ENCODE measurements at regions not wholly inside any gene's neighbourhood (a gene's known extent, or its start where the extent isn't known, plus 50 kb on each side); places are given as distances from the start of the nearest gene placed in this dataset.

- Mint-ChIP-seq H3K36me3 (no peaks in the 10 kb centered on the region), H3K4me3 (no peak overlapping the region), H3K27ac (no peak overlapping the region), H3K4me1 (no peaks in the 10 kb centered on the region), H3K27me3 (peaks cover 0 to 3% of the 10 kb centered on the region in 2 donors), H3K9me3 (peaks cover 0 to 4% (median 0%) of the 10 kb centered on the region in 8 donors)
- no peaks in the 10 kb centered on the region for H3K36me3 ChIP-seq (ENCODE audit: insufficient read depth, low read length)
- no peak for DNase-seq
- no peaks in the 10 kb centered on the region for H3K9me3 ChIP-seq (ENCODE audit: control insufficient read depth in 1 of 2, low read length in 2 of 2)
- POLR2A ChIA-PET (ENCODE audit: partially characterized antibody): no interaction called here
- intact Hi-C loops (cut with micrococcal nuclease): no loop called here
- CTCF ChIA-PET (ENCODE audit: partially characterized antibody): no interaction called here
- no peaks in the 10 kb centered on the region for H3K27me3 ChIP-seq (ENCODE audit: insufficient read depth, low read length)
- H3K27ac ChIP-seq (ENCODE audit: low read depth, low read length): no peak overlapping the region
- no peaks in the 10 kb centered on the region for H3K4me1 ChIP-seq (ENCODE audit: insufficient read depth, low read length)
- no peak overlapping the region for H3K4me3 ChIP-seq (ENCODE audit: low read length in 2 of 2)
Measured at GRCh38 chr9:27847818-27848217, 274.5 kb upstream of the C9orf72 start.

DNA sequence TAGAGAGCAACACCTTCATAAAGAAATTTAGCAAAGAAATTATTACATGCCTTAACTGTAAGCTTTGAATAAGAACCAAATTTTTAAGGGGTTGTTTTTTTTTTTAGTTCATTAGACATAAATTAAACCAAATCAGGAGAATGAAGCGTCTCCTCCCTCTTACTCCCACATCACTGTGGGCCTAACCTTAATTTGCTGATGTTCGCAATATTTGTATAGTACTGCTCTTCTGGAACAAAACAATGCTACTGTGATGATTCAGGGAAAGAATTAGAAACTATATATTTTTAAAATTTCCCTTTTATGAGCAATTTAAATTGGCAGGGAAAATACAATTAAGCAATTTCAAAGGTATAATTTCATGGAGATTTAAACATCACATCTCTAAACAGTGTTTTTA, 275.0 kb upstream of the C9orf72 start:
- intact Hi-C loops (cut with micrococcal nuclease): no loop called here
- Histone ChIP-seq H3K9me3 (ENCODE audit: control insufficient read depth in 1 of 2, low read length in 2 of 2) (no peaks in the 10 kb centered on the region), H3K27me3 (ENCODE audit: insufficient read depth, low read length) (no peaks in the 10 kb centered on the region), H3K27ac (ENCODE audit: low read depth, low read length) (no peak overlapping the region), H3K4me1 (ENCODE audit: insufficient read depth, low read length) (no peaks in the 10 kb centered on the region), H3K36me3 (ENCODE audit: insufficient read depth, low read length) (no peaks in the 10 kb centered on the region), H3K4me3 (ENCODE audit: low read length in 2 of 2) (no peak overlapping the region)
- DNase-seq: no peak
- Mint-ChIP-seq H3K4me1 (no peaks in the 10 kb centered on the region), H3K27ac (no peak overlapping the region), H3K9me3 (peaks cover 0 to 4% (median 0%) of the 10 kb centered on the region in 8 donors), H3K27me3 (peaks cover 0 to 3% of the 10 kb centered on the region in 2 donors), H3K4me3 (no peak overlapping the region), H3K36me3 (no peaks in the 10 kb centered on the region)
- ChIA-PET CTCF (ENCODE audit: partially characterized antibody) (no interaction called here), POLR2A (ENCODE audit: partially characterized antibody) (no interaction called here)

DNA sequence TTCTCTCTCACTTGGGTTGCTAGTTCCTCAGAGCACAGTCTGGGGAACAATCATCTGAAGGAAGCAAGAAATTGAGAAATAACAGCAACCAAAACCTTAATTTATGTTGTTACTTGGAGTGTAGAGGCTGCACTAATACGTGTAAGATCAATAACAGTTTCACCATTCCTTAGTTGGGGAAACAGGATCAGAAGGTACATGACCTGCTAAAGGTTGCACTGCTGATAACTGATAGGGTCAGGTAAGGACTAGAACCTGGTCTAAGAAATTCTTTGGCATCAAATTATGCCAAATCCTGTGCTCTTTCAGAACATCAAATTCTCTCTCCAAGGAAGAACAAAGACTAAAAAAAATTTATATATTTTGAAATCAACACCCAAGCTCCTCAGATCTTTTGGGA, 278.6 kb upstream of the C9orf72 start:
- H3K36me3 Mint-ChIP-seq: no peaks in the 10 kb centered on the region
- CTCF ChIA-PET (ENCODE audit: partially characterized antibody): no interaction called here

DNA sequence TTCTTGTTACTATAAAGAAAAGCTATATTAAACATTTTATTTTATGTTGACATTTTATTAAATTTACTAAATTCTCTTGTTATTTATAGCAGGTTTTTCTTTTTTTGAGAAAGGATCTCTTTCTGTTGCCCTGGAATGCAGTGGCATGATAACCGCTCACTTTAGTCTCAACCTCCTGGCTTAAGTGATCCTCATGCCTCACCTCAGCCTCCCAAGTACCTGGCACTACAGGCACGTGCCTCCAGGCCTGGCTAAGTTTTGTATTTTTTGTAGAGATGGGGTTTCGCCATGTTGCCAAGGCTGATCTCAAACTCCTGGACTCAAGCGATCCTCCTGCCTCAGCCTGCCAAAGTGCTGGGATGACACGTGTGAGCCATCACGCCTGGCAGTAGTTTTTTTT, 280.2 kb upstream of the C9orf72 start:
- Histone ChIP-seq H3K27ac (ENCODE audit: low read depth, low read length) (no peak overlapping the region), H3K4me1 (ENCODE audit: insufficient read depth, low read length) (no peaks in the 10 kb centered on the region), H3K36me3 (ENCODE audit: insufficient read depth, low read length) (no peaks in the 10 kb centered on the region), H3K9me3 (ENCODE audit: control insufficient read depth in 1 of 2, low read length in 2 of 2) (no peaks in the 10 kb centered on the region), H3K4me3 (ENCODE audit: low read length in 2 of 2) (no peak overlapping the region), H3K27me3 (ENCODE audit: insufficient read depth, low read length) (no peaks in the 10 kb centered on the region)
- CTCF ChIA-PET (ENCODE audit: partially characterized antibody): no interaction called here
- peaks cover 3% of the 10 kb centered on the region in 2 donors for H3K27me3 Mint-ChIP-seq
- no peaks in the 10 kb centered on the region for H3K4me1 Mint-ChIP-seq
- no peaks in the 10 kb centered on the region for H3K36me3 Mint-ChIP-seq
- H3K9me3 Mint-ChIP-seq: peaks cover 0 to 5% (median 1%) of the 10 kb centered on the region in 8 donors
- no peak overlapping the region for H3K27ac Mint-ChIP-seq
- POLR2A ChIA-PET (ENCODE audit: partially characterized antibody): no interaction called here
- H3K4me3 Mint-ChIP-seq: no peak overlapping the region
- intact Hi-C loops (cut with micrococcal nuclease): no loop called here
- no peak for DNase-seq

More for the DNA sequence above, 278.6 kb upstream of the C9orf72 start:
- Mint-ChIP-seq H3K4me1 (no peaks in the 10 kb centered on the region), H3K9me3 (peaks cover 0 to 4% (median 0%) of the 10 kb centered on the region in 8 donors), H3K27me3 (peaks cover 0 to 3% of the 10 kb centered on the region in 2 donors), H3K27ac (no peak overlapping the region), H3K4me3 (no peak overlapping the region)
- intact Hi-C loops (cut with micrococcal nuclease): no loop called here
- no peak overlapping the region for H3K4me3 ChIP-seq (ENCODE audit: low read length in 2 of 2)
- no peaks in the 10 kb centered on the region for H3K4me1 ChIP-seq (ENCODE audit: insufficient read depth, low read length)
- no peaks in the 10 kb centered on the region for H3K9me3 ChIP-seq (ENCODE audit: control insufficient read depth in 1 of 2, low read length in 2 of 2)
- no peaks in the 10 kb centered on the region for H3K36me3 ChIP-seq (ENCODE audit: insufficient read depth, low read length)
- no peak overlapping the region for H3K27ac ChIP-seq (ENCODE audit: low read depth, low read length)
- no peak for DNase-seq
- H3K27me3 ChIP-seq (ENCODE audit: insufficient read depth, low read length): no peaks in the 10 kb centered on the region
- POLR2A ChIA-PET (ENCODE audit: partially characterized antibody): no interaction called here

- intact Hi-C loops (cut with micrococcal nuclease): no loop called here
- ChIA-PET POLR2A (ENCODE audit: partially characterized antibody) (no interaction called here), CTCF (ENCODE audit: partially characterized antibody) (no interaction called here)
- Histone ChIP-seq H3K4me1 (ENCODE audit: insufficient read depth, low read length) (no peaks in the 10 kb centered on the region), H3K27ac (ENCODE audit: low read depth, low read length) (no peak overlapping the region), H3K9me3 (ENCODE audit: control insufficient read depth in 1 of 2, low read length in 2 of 2) (no peaks in the 10 kb centered on the region), H3K4me3 (ENCODE audit: low read length in 2 of 2) (no peak overlapping the region), H3K36me3 (ENCODE audit: insufficient read depth, low read length) (no peaks in the 10 kb centered on the region), H3K27me3 (ENCODE audit: insufficient read depth, low read length) (no peaks in the 10 kb centered on the region)
- no peak for DNase-seq
- Mint-ChIP-seq H3K27me3 (peaks cover 0 to 3% of the 10 kb centered on the region in 2 donors), H3K36me3 (no peaks in the 10 kb centered on the region), H3K4me1 (no peaks in the 10 kb centered on the region), H3K4me3 (no peak overlapping the region), H3K9me3 (peaks cover 0 to 5% (median 0%) of the 10 kb centered on the region in 8 donors), H3K27ac (no peak overlapping the region)
Measured at GRCh38 chr9:27856054-27856453, 282.8 kb upstream of the C9orf72 start.

GRCh38 chr9:27856748-27857147, 283.5 kb upstream of the C9orf72 start:
- Mint-ChIP-seq H3K27ac (no peak overlapping the region), H3K4me1 (no peaks in the 10 kb centered on the region), H3K4me3 (no peak overlapping the region), H3K36me3 (no peaks in the 10 kb centered on the region), H3K9me3 (peaks cover 0 to 5% (median 0%) of the 10 kb centered on the region in 8 donors), H3K27me3 (peaks cover 0 to 3% of the 10 kb centered on the region in 2 donors)
- Histone ChIP-seq H3K4me1 (ENCODE audit: insufficient read depth, low read length) (no peaks in the 10 kb centered on the region), H3K27me3 (ENCODE audit: insufficient read depth, low read length) (no peaks in the 10 kb centered on the region), H3K4me3 (ENCODE audit: low read length in 2 of 2) (no peak overlapping the region), H3K27ac (ENCODE audit: low read depth, low read length) (no peak overlapping the region), H3K36me3 (ENCODE audit: insufficient read depth, low read length) (no peaks in the 10 kb centered on the region), H3K9me3 (ENCODE audit: control insufficient read depth in 1 of 2, low read length in 2 of 2) (no peaks in the 10 kb centered on the region)
- POLR2A ChIA-PET (ENCODE audit: partially characterized antibody): no interaction called here
- no peak for DNase-seq
- CTCF ChIA-PET (ENCODE audit: partially characterized antibody): no interaction called here
- intact Hi-C loops (cut with micrococcal nuclease): no loop called here

- Histone ChIP-seq H3K27ac (ENCODE audit: low read depth, low read length) (no peak overlapping the region), H3K4me3 (ENCODE audit: low read length in 2 of 2) (no peak overlapping the region), H3K36me3 (ENCODE audit: insufficient read depth, low read length) (no peaks in the 10 kb centered on the region), H3K27me3 (ENCODE audit: insufficient read depth, low read length) (no peaks in the 10 kb centered on the region), H3K4me1 (ENCODE audit: insufficient read depth, low read length) (no peaks in the 10 kb centered on the region), H3K9me3 (ENCODE audit: control insufficient read depth in 1 of 2, low read length in 2 of 2) (no peaks in the 10 kb centered on the region)
- ChIA-PET CTCF (ENCODE audit: partially characterized antibody) (no interaction called here), POLR2A (ENCODE audit: partially characterized antibody) (no interaction called here)
- intact Hi-C loops (cut with micrococcal nuclease): no loop called here
- DNase-seq: no peak
- Mint-ChIP-seq H3K4me1 (no peaks in the 10 kb centered on the region), H3K36me3 (no peaks in the 10 kb centered on the region), H3K4me3 (no peak overlapping the region), H3K27me3 (peaks cover 0 to 4% of the 10 kb centered on the region in 2 donors), H3K27ac (no peak overlapping the region), H3K9me3 (peaks cover 0 to 6% (median under 1%) of the 10 kb centered on the region in 8 donors)
Measured at GRCh38 chr9:27861887-27862286, 288.6 kb upstream of the C9orf72 start.

Data from CD4-positive, alpha-beta memory T cell (primary cell).